Activated naive CD4-positive, alpha-beta T cell (primary cell): ENCODE measurements at regions not wholly inside any gene's neighbourhood (a gene's known extent, or its start where the extent isn't known, plus 50 kb on each side); places are given as distances from the start of the nearest gene placed in this dataset.
A peak's percentile ranks its signal among the peaks of the same experiment; 100 is the strongest.
"Not testable (repeated sequence)": the region's sequence is repeated elsewhere in the genome, so short reads cannot be mapped to it uniquely, and the experiment has no call there.

Experiments used
- DNase-seq, 4 experiments: peaks; one replicate each; lab custom pipeline; 2025; lab: John Stamatoyannopoulos, UW

- DNase-seq, result no peak
Measured at GRCh38 chr20:53693262-53693871, 99.7 kb upstream of the ZNF217 start.

DNA sequence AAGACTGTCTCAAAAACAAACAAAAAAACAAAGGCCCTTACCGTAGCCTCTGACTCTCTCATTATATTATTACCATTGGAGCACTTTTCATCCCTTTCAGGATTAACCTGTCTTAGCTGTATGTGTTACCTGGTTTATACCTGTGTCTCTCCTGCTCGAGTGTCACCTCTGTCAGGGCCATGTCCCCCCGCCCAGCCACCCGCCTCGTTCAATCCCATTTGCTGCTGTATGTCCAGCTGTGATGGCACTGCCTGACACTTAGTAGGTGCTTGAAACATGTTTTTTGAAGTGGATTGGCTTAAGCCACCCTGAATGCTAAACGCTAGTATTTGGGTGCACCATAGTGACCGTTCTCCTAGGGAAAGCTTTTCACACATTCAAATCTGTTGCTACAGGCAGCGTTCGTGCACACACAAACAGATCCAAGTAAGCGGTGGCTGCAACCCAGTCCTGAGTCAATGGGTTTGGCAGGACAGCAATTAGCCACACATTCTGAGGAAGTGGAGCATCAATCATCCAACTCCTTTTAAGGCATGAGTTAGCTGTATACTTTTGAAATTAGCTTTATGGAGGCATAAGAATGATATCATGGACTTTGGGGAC lies 98.9 kb upstream of the ZNF217 start:
- no peak for DNase-seq

DNA sequence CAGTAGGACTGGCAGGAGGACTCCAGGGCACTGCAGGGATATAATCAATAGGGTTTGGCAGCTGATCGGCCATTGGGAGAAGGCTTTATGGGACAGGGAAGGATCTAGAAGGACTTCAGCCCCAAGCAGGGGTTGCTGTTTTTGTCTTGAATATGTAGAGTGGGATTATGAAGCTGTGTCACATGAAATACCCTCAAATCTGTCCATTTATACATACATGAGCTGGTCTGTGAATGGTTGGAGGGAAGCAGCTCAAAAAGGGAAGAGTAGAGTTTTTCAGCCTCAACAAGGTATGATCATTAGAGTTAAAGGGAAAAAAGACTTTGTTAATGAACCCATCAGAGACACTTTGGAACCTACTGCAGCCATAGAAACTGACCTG lies 98.2 kb upstream of the ZNF217 start:
- no peak for DNase-seq

DNA sequence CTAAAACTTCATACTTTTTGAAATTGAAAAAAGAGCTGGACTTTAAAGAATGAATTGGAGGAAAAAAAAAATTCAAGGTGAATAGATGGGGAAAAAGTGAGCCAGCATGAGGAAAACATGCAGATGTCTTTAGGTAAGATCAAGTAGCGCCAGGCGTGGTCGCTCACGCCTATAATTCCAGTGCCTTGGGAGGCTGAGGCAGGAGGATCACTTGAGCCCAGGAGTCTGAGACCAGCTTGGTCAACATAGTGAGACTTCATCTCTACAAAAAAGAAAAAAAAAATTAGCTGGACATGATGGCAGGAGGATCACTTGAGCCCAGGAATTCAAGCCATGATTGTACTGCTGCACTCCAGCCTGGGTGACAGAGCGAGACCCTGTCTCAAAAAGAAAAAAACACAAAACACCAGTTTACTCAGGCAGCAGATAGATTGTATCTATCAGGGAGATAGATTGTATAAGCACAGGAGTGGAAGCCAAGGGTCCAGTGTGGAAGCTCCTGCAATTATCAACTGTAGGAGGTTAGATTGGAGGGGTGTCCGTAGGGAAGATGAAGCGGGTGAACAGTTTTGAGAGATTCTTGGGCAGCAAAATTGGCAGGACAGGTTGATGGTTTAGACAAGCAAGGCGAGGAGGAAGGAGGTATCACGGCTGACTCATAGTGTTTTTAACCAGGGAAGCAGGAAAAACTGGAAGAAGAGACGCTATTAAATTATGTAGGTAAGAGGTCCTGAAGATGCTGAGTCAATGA lies 97.6 kb upstream of the ZNF217 start:
- no peak for DNase-seq

GRCh38 chr20:53688085-53688484 lies 94.4 kb upstream of the ZNF217 start:
- DNase-seq, result no peak

- DNase-seq, result no peak
Measured at GRCh38 chr20:53685070-53685595, 91.5 kb upstream of the ZNF217 start.

DNA sequence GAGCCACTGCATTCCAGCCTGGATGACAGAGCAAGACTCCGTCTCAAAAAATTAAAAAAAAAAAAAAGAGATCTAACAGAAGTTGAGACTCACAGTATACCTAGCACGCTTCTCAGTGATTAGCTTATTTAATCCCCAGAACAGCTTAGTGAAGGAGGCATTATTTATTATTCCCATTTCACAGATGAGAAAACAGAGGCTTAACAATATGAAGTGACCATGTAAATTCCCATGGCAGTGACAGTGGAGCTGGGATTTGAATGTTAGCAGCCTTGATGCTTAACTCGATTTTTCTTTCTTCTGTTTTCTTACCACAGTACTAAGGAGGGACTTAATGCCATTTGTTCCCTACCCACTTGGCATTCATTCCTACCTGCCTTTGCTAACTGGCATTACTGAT lies 89.9 kb upstream of the ZNF217 start:
- no peak for DNase-seq

DNA sequence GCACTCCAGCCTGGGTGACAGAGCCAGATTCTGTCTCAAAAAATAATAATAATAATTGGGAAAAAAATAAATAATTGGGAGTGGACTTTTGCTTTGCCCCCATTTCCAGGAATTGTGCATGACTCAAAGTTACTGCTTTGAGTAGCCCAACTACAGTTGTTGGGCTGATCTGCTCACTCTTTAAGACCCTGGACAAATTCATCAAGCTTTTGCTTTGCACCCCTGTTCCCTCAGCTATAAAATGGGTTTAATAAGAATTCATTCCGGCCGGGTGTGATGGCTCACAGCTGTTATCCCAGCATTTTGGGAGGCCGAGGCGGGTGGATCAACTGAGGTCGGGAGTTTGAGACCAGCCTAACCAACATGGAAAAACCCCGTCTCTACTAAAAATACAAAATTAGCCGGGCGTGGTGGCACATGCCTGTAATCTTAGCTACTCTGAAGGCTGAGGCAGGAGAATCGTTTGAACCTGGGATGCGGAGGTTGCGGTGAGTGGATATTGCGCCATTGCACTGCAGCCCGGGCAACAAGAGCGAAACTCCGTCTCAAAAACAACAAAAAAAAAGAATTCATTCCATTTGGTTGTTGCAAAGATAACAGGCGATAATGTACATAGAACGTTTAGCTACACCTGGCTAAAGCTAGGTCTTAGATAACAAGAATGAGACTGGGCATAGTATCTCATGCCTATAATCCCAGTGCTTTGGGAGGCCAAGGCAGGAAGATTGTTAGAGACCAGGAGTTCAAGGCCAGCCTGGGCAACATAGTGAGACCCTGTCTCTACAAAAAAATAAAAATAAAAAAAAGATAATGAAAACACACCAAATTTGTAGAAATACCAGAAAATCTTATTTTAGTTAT lies 87.9 kb upstream of the ZNF217 start:
- no peak for DNase-seq

- no peak for DNase-seq
Measured at GRCh38 chr20:53679597-53680309, 86.1 kb upstream of the ZNF217 start.

DNA sequence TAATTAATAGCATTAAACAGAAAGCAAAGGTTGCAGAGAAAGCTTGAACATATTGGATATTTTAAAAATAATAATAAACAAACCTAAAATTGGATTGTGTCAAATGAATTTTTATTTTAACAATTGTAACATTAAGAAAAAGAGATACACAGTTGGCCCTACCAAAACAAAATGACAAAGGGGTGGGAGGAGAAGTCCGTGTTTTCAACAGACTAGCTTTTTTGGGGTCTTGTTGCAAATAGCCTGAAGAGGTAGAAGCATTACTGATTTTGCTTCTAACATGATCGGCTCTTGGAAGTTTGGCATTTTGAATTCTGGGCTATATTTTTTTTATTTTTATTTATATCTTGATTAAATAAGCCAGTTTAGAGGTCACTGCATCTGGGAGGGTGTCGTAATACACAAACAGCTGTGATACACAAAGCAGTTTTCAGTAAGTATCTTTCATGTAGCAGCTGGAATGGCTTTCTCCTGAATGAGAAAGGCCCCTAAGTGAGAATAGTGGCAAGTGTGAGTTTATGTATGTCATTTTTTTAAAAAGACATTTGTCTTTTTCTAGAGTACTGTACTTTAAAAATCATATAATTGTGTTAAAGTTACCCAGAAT lies 85.5 kb upstream of the ZNF217 start:
- no peak for DNase-seq

GRCh38 chr20:53678315-53678989 lies 84.8 kb upstream of the ZNF217 start:
- no peak for DNase-seq

- peak in 1 of 4 experiments; percentile 19 for DNase-seq
Measured at GRCh38 chr20:53677447-53678314, 84.0 kb upstream of the ZNF217 start.

DNA sequence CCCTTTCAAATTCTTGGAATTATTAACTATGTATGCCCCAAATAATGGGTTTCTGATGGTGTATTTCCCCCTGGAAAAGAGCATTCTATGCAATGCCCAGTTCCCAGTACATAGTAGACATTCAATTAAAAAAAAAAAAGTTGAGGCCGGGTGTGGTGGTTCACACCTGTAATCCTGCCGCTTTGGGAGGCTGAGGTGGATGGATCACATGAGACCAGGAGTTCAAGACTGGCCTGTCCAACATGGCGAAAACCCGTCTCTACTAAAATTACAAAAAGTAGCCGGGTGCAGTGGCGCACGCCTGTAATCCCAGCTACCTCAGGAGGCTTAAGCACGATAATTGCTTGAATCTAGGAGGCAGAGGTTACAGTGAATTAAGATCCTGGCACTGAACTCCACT lies 83.3 kb upstream of the ZNF217 start:
- DNase-seq, result no peak

- no peak for DNase-seq
Measured at GRCh38 chr20:53676519-53676822, 82.8 kb upstream of the ZNF217 start.

DNA sequence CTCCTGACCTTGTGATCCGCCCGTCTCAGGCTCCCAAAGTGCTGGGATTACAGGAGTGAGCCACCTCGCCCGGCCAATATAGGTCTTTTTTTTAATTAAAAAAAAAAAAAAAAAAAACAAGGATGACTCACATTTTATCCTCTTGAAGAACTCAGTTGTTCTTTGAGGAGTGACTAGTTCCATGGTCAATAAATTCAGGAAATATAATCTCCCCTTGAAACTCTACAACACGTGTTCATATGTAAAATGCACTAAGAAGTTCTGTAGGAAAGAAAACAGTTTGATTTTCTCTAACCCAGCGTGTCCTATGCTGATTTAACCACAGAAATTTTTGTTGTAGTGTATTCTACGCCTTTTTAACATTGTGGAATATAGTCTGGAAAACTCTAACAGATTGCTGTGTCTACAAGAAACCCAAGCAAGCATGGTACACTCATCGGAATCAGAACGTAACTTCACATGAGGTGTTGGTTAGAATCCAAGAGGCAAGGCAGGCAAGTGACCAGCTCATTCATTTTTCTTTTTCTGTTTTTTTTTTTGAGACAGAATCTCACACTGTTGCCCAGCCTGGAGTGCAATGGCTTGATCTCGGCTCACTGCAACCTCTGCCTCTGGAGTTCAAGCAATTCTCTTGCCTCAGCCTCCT lies 79.0 kb upstream of the ZNF217 start:
- DNase-seq, result no peak

- no peak for DNase-seq
Measured at GRCh38 chr20:53671370-53671769, 77.7 kb upstream of the ZNF217 start.

DNA sequence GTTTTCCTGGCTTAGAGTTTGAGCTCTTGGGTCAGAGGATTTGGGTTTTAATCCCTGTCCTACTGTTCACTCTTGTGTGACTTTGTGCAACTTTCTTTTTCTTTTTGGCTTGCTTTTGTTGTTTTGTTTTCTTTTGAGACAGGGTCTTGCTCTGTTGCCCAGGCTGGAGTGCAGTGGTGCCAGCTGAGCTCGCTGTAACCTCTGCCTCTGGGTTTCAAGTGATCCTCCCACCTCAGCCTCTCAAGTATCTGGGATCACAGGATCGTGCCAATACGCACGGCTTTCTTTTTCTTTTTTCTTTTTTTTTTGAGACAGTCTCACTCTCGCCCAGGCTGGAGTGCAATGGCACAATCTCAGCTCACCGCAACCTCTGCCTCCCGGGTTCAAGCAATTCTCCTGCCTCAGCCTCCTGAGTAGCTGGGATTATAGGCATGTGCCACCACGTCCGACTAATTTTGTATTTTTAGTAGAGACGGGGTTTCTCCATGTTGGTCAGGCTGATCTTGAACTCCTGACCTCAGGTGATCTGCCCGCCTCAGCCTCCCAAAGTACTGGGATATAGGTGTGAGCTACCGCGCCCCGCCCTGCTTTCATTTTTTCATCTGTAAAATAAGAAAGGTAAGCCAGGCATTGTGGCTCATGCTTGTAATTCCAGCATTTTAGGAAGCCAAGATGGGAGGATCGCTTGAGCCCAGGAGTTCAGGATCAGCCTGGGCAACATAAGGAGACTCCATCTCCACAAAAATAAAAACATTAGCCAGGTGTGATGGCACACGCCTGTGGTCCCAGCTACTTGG lies 76.1 kb upstream of the ZNF217 start:
- DNase-seq, result not testable (repeated sequence)

- no peak for DNase-seq
Measured at GRCh38 chr20:53668992-53669391, 75.4 kb upstream of the ZNF217 start.
